B cell (primary cell): ENCODE measurements at regions not wholly inside any gene's neighbourhood (a gene's known extent, or its start where the extent isn't known, plus 50 kb on each side); places are given as distances from the start of the nearest gene placed in this dataset.

ENCODE experiments used
- ATAC-seq: fragments of 200-7000 bp; cut with Tn5 transposase; one replicate; pipeline ENCODE4 v1.10.0; 2021; ENCODE audit warnings: low read depth, mild to moderate bottlenecking, moderate number of reproducible peaks, moderate library complexity
- CTCF ChIA-PET: fragments of 350-600 bp; sonication (Branson Sonifier 250); formaldehyde crosslinking; loops from one replicate; lab custom pipeline; 2021; ENCODE audit warnings: antibody characterized with exemption, inconsistent platforms; lab: Charles Lee
- POLR2A ChIA-PET: fragments of 350-600 bp; sonication (Branson Sonifier 250); formaldehyde crosslinking; loops from one replicate; lab custom pipeline; 2021; ENCODE audit warnings: antibody characterized with exemption; lab: Charles Lee
- DNase-seq: peaks from one replicate; pipeline ENCODE4 v3.0.0; 2013
- H2AFZ ChIP-seq: 2 replicates; pipeline ENCODE4 v1.6.1; 2012; ENCODE audit warnings: mild to moderate bottlenecking, low read depth, low read length; ENCODE audit not compliant: insufficient read depth, poor library complexity, severe bottlenecking
- H3K27ac ChIP-seq, 2 donors: 1 replicate in 1 of 2; 2 replicates in 1 of 2; pipeline ENCODE4 v1.5.1; 2012 to 2013; ENCODE audit warnings: low read length in 2 of 2, mild to moderate bottlenecking in 2 of 2, moderate library complexity in 1 of 2
- H3K27me3 ChIP-seq, 4 experiments: fragments of 200-600 bp in 1 of 4; sonication (generic) in 1 of 4; replicated peaks in 1 of 4; 1 replicate in 2 of 4; 2 replicates in 2 of 4; pipeline versions ENCODE4 v1.6.1 to v1.7.0; 2013 to 2016; ENCODE audit warnings: low read length in 3 of 4, mild to moderate bottlenecking in 2 of 4, mixed read lengths in 1 of 4, moderate library complexity in 1 of 4; ENCODE audit not compliant: insufficient read depth in 4 of 4, control insufficient read depth in 3 of 4; ENCODE audit errors: control extremely low read depth in 1 of 4
- H3K36me3 ChIP-seq, 2 experiments: replicated peaks in 1 of 2; 1 replicate in 1 of 2; 2 replicates in 1 of 2; pipeline versions ENCODE4 v1.6.1 to v1.7.1; 2013; ENCODE audit warnings: low read length in 1 of 2; ENCODE audit not compliant: insufficient read depth in 2 of 2, control insufficient read depth in 1 of 2; ENCODE audit errors: control extremely low read depth in 1 of 2, extremely low read depth in 1 of 2
- H3K4me1 ChIP-seq, 2 donors: fragments of 200-600 bp in 1 of 2; sonication (generic) in 1 of 2; 1 replicate in 1 of 2; 2 replicates in 1 of 2; pipeline versions ENCODE4 v1.5.1 to v1.6.1; 2013 to 2017; ENCODE audit warnings: low read length in 2 of 2; ENCODE audit not compliant: control insufficient read depth in 2 of 2, insufficient read depth in 2 of 2
- H3K4me2 ChIP-seq: replicated peaks from 2 replicates; pipeline ENCODE3; 2012; ENCODE audit warnings: mild to moderate bottlenecking, low read depth, low read length; ENCODE audit not compliant: poor library complexity, severe bottlenecking
- H3K4me3 ChIP-seq, 5 experiments: fragments of 200-600 bp in 1 of 5; sonication (generic) in 1 of 5; 1 replicate in 3 of 5; 2 replicates in 2 of 5; pipeline versions ENCODE4 v1.5.1 to v1.7.0; 2011 to 2016; ENCODE audit warnings: low read length in 4 of 5, mild to moderate bottlenecking in 4 of 5, low read depth in 2 of 5, control low read depth in 1 of 5, moderate library complexity in 1 of 5; ENCODE audit not compliant: insufficient read depth in 1 of 5; ENCODE audit errors: control extremely low read depth in 1 of 5, extremely low read depth in 1 of 5
- H3K79me2 ChIP-seq: fragments of 200-600 bp; sonication (generic); one replicate; pipeline ENCODE4 v1.6.0; 2016; ENCODE audit warnings: low read length; ENCODE audit not compliant: control insufficient read depth, insufficient read depth
- H3K9ac ChIP-seq: fragments of 200-600 bp; sonication (generic); 2 replicates; pipeline ENCODE4 v1.6.1; 2017; ENCODE audit warnings: mild to moderate bottlenecking, low read length, moderate library complexity
- H3K9me3 ChIP-seq, 3 donors: one replicate each; pipeline versions ENCODE4 v1.6.1 to v1.7.1; 2013; ENCODE audit warnings: low read length in 2 of 3; ENCODE audit not compliant: control insufficient read depth in 2 of 3, insufficient read depth in 1 of 3; ENCODE audit errors: control extremely low read depth in 1 of 3
- H4K20me1 ChIP-seq: 2 replicates; pipeline ENCODE4 v1.6.0; 2012; ENCODE audit warnings: mild to moderate bottlenecking, low read length; ENCODE audit not compliant: insufficient read depth, control insufficient read depth, poor library complexity, severe bottlenecking
- H3K27ac Mint-ChIP-seq: one replicate; pipeline ENCODE4 v1.8.0; 2021; ENCODE audit warnings: mixed read lengths
- H3K27me3 Mint-ChIP-seq: one replicate; pipeline ENCODE4 v1.8.0; 2021; ENCODE audit warnings: mixed read lengths
- H3K4me1 Mint-ChIP-seq: one replicate; pipeline ENCODE4 v1.8.0; 2021; ENCODE audit warnings: mixed read lengths
- H3K4me3 Mint-ChIP-seq: one replicate; pipeline ENCODE4 v1.8.0; 2021; ENCODE audit warnings: mixed read lengths
- H3K9me3 Mint-ChIP-seq: one replicate; pipeline ENCODE4 v1.8.0; 2022; ENCODE audit warnings: mixed read lengths; ENCODE audit not compliant: insufficient read depth
- EZH2 ChIP-seq: IDR thresholded peaks from 2 replicates; pipeline ENCODE4 v1.6.1; 2012; ENCODE audit warnings: borderline replicate concordance, low read depth, mild to moderate bottlenecking, moderate library complexity, low read length; ENCODE audit not compliant: insufficient read depth, poor library complexity, severe bottlenecking
- WGBS: methylation state at CpG from one replicate; pipeline ENCODE4 v1.1.5; 2013; ENCODE audit warnings: missing lambda C conversion rate; ENCODE audit not compliant: insufficient coverage; 5-methylcytosine and 5-hydroxymethylcytosine counted together
- intact Hi-C: fragments of 100-400 bp; cut with micrococcal nuclease; formaldehyde crosslinking; loops from one replicate; pipeline ENCODE4 v1.10.0; 2022
- TF ChIP-seq, protein P1 (sequence below): fragments of 200-600 bp; IDR thresholded peaks from one replicate; pipeline ENCODE4 v1.8.0; 2022; ENCODE audit warnings: antibody characterized with exemption, mild to moderate bottlenecking

DNA sequence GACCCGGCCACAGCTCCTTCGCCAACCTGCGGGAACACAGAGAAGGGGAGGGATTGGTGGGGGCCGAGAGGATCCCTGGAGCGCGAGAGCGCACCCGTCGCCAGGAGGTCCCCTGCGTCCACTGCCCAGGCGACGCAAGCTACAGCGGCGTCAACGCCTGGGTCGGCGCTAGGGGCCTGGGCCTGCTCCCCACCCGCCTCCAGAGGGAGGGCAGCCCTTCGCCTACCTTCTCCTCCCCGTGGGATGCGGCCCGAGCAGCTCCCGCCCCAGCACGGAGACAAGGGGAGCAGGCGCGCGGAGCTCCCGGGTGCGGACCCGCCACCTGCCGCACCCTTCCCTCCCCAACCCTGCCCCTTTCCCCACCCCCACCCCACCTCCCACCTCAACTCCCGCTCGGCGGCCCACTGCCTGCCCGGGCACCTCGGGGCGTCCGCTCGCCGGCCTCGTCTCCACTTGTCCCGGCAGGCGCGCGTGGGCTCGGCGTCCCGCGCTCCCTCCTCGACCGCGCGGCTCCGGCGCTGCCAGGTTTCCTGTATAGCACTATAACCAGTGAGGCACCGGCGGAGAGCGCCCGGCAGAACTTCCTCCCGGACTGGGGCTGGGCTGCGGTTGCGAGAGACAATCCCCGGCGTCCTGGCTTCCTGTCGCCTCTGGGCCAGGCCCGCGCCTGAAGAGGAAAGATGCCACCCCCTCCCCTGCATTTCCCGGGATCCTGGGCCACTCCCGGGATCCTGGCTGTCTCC, 119.1 kb upstream of the SMURF2 start:
- DNase-seq (peak; percentile 52), ATAC-seq (no peak)
- Histone ChIP-seq H2AFZ (no peak overlapping the region), H3K27me3 (peaks cover 0 to 32% (median 10%) of the 10 kb centered on the region in 4 experiments), H3K9me3 (peaks cover 0 to 14% (median 0%) of the 10 kb centered on the region in 3 donors), H3K9ac (peak overlapping the region; percentile 64), H3K36me3 (peaks cover 0 to 14% of the 10 kb centered on the region in 2 experiments), H3K79me2 (peaks cover under 1% of the 10 kb centered on the region), H3K27ac (no peak overlapping the region), H4K20me1 (peaks cover 31% of the 10 kb centered on the region), H3K4me3 (peak overlapping the region in 4 of 5 experiments; percentile 43 to 67 (median 56)), H3K4me2 (peak overlapping the region; percentile 98), H3K4me1 (peaks cover 37 to 51% of the 10 kb centered on the region in 2 donors)
- intact Hi-C loops, result no loop called here
- ChIA-PET POLR2A (no interaction called here), CTCF (no interaction called here)
- TF ChIP-seq, protein P1, sequence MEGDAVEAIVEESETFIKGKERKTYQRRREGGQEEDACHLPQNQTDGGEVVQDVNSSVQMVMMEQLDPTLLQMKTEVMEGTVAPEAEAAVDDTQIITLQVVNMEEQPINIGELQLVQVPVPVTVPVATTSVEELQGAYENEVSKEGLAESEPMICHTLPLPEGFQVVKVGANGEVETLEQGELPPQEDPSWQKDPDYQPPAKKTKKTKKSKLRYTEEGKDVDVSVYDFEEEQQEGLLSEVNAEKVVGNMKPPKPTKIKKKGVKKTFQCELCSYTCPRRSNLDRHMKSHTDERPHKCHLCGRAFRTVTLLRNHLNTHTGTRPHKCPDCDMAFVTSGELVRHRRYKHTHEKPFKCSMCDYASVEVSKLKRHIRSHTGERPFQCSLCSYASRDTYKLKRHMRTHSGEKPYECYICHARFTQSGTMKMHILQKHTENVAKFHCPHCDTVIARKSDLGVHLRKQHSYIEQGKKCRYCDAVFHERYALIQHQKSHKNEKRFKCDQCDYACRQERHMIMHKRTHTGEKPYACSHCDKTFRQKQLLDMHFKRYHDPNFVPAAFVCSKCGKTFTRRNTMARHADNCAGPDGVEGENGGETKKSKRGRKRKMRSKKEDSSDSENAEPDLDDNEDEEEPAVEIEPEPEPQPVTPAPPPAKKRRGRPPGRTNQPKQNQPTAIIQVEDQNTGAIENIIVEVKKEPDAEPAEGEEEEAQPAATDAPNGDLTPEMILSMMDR, result no peak
- TF ChIP-seq EZH2, result no peak
- Mint-ChIP-seq H3K9me3 (no peaks in the 10 kb centered on the region), H3K4me1 (peaks cover 43% of the 10 kb centered on the region), H3K27me3 (peaks cover 3% of the 10 kb centered on the region), H3K4me3 (peak overlapping the region; percentile 84), H3K27ac (peak overlapping the region; percentile 15)
- whole genome bisulfite sequencing, result under 1% methylated on average over 58 of the region's 69 CpGs
